ENCODE measurements at regions not wholly inside any gene's neighbourhood (a gene's known extent, or its start where the extent isn't known, plus 50 kb on each side); places are given as distances from the start of the nearest gene placed in this dataset.
"Not testable (repeated sequence)": the region's sequence is repeated elsewhere in the genome, so short reads cannot be mapped to it uniquely, and the experiment has no call there.

GRCh38 chr18:76018210-76018609 is 476.8 kb downstream of the ZNF516 start:
- H3K4me3 ChIP-seq (ENCODE audit: low read depth, low read length), result no peak overlapping the region
- TF ChIP-seq CTCF (IDR thresholded peaks at IDR 0.05; ENCODE audit: borderline replicate concordance, insufficient read depth, low read depth, low read length), result no peak

- no peak overlapping the region for H3K4me3 ChIP-seq (ENCODE audit: low read depth, low read length)
- no peak for TF ChIP-seq CTCF (IDR thresholded peaks at IDR 0.05; ENCODE audit: borderline replicate concordance, insufficient read depth, low read depth, low read length)
These were observed 482.0 kb downstream of the ZNF516 start for GRCh38 chr18:76013057-76013456.

GRCh38 chr18:76005632-76006208 is 489.3 kb downstream of the ZNF516 start:
- TF ChIP-seq CTCF (IDR thresholded peaks at IDR 0.05; ENCODE audit: borderline replicate concordance, insufficient read depth, low read depth, low read length), result no peak
- no peak overlapping the region for H3K4me3 ChIP-seq (ENCODE audit: low read depth, low read length)

- not testable (repeated sequence) for H3K4me3 ChIP-seq (ENCODE audit: low read depth, low read length)
These were observed 507.1 kb downstream of the ZNF516 start for GRCh38 chr18:75987913-75988312.

- H3K4me3 ChIP-seq (ENCODE audit: low read depth, low read length), result no peak overlapping the region
- TF ChIP-seq CTCF (IDR thresholded peaks at IDR 0.05; ENCODE audit: borderline replicate concordance, insufficient read depth, low read depth, low read length), result no peak
These were observed 510.2 kb downstream of the ZNF516 start for GRCh38 chr18:75984853-75985252.

- no peak overlapping the region for H3K4me3 ChIP-seq (ENCODE audit: low read depth, low read length)
- TF ChIP-seq CTCF (IDR thresholded peaks at IDR 0.05; ENCODE audit: borderline replicate concordance, insufficient read depth, low read depth, low read length), result no peak
These were observed 513.9 kb downstream of the ZNF516 start for GRCh38 chr18:75981102-75981501.

GRCh38 chr18:75977081-75977480 is 518.0 kb downstream of the ZNF516 start:
- no peak overlapping the region for H3K4me3 ChIP-seq (ENCODE audit: low read depth, low read length)
- no peak for TF ChIP-seq CTCF (IDR thresholded peaks at IDR 0.05; ENCODE audit: borderline replicate concordance, insufficient read depth, low read depth, low read length)

- H3K4me3 ChIP-seq (ENCODE audit: low read depth, low read length), result no peak overlapping the region
- TF ChIP-seq CTCF (IDR thresholded peaks at IDR 0.05; ENCODE audit: borderline replicate concordance, insufficient read depth, low read depth, low read length), result no peak
These were observed 524.8 kb downstream of the ZNF516 start for GRCh38 chr18:75970212-75970611.

Data from GM12875 (cell line).